ENCODE measurements at regions not wholly inside any gene's neighbourhood (a gene's known extent, or its start where the extent isn't known, plus 50 kb on each side); places are given as distances from the start of the nearest gene placed in this dataset.

GRCh38 chr14:105841022-105842009 lies 314.9 kb downstream of the TMEM121 start:
- TF ChIP-seq CTCF (IDR thresholded peaks at IDR 0.05; ENCODE audit: low read depth, low read length, poor library complexity, severe bottlenecking) (no peak), EZH2phosphoT487 (IDR thresholded peaks at IDR 0.05; ENCODE audit: borderline replicate concordance, low read length) (no peak)

Measured in DOHH2 (cell line).